Spleen (tissue), 11 donors: ENCODE measurements at regions not wholly inside any gene's neighbourhood (a gene's known extent, or its start where the extent isn't known, plus 50 kb on each side); places are given as distances from the start of the nearest gene placed in this dataset.
A peak's percentile ranks its signal among the peaks of the same experiment; 100 is the strongest.

Experiments
- DNase-seq: peaks from one replicate; pipeline ENCODE4 v3.0.0-alpha.2; 2020
- H3K27ac ChIP-seq, 8 donors: fragments of 200-600 bp; sonication (generic) in 7 of 8; 1 replicate in 4 of 8; 2 replicates in 4 of 8; pipeline versions ENCODE4 v1.5.0 to v1.8.0; 2016 to 2021; ENCODE audit warnings: inconsistent platforms in 4 of 8, mild to moderate bottlenecking in 4 of 8, moderate library complexity in 1 of 8
- H3K27me3 ChIP-seq, 7 donors: fragments of 200-600 bp; sonication (generic) in 6 of 7; replicated peaks in 1 of 7; 1 replicate in 4 of 7; 2 replicates in 3 of 7; pipeline versions ENCODE4 v1.5.0 to v1.8.0; 2016 to 2021; ENCODE audit warnings: inconsistent platforms in 3 of 7, mild to moderate bottlenecking in 1 of 7
- H3K36me3 ChIP-seq, 6 donors: fragments of 200-600 bp; sonication (generic) in 5 of 6; 1 replicate in 4 of 6; 2 replicates in 2 of 6; pipeline versions ENCODE4 v1.5.0 to v1.8.0; 2016 to 2021; ENCODE audit warnings: inconsistent platforms in 2 of 6
- H3K4me1 ChIP-seq, 6 donors: fragments of 200-600 bp; sonication (generic) in 5 of 6; 1 replicate in 3 of 6; 2 replicates in 3 of 6; pipeline versions ENCODE4 v1.5.0 to v1.8.0; 2016 to 2021; ENCODE audit warnings: inconsistent platforms in 3 of 6
- H3K4me3 ChIP-seq, 8 donors: fragments of 200-600 bp; sonication (generic) in 7 of 8; 1 replicate in 4 of 8; 2 replicates in 4 of 8; pipeline versions ENCODE4 v1.5.0 to v1.8.0; 2016 to 2021; ENCODE audit warnings: inconsistent platforms in 4 of 8, mild to moderate bottlenecking in 4 of 8, moderate library complexity in 2 of 8
- H3K9me3 ChIP-seq, 8 donors: fragments of 200-600 bp; sonication (generic) in 7 of 8; 1 replicate in 4 of 8; 2 replicates in 4 of 8; pipeline versions ENCODE4 v1.5.0 to v1.8.0; 2016 to 2021; ENCODE audit warnings: inconsistent platforms in 4 of 8
- CTCF ChIP-seq, 11 experiments: fragments of 200-600 bp in 7 of 11; fragments of 450-650 bp in 4 of 11; sonication (generic) in 4 of 11; IDR thresholded peaks in 8 of 11; conservative IDR thresholded peaks in 3 of 11; 1 replicate in 7 of 11; 2 replicates in 4 of 11; pipeline versions ENCODE4 v1.4.0 to v1.8.0; 2016 to 2021; ENCODE audit warnings: antibody characterized with exemption in 11 of 11, inconsistent platforms in 4 of 11, mild to moderate bottlenecking in 1 of 11
- POLR2A ChIP-seq, 3 donors: fragments of 450-650 bp; IDR thresholded peaks; one replicate each; pipeline ENCODE4 v1.5.1; 2017; ENCODE audit warnings: antibody characterized with exemption in 3 of 3, mild to moderate bottlenecking in 1 of 3
- POLR2AphosphoS5 ChIP-seq, 3 donors: sonication (generic); formaldehyde crosslinking; IDR thresholded peaks; one replicate each; pipeline ENCODE4 v1.5.1; 2017; ENCODE audit warnings: antibody characterized with exemption in 3 of 3
- WGBS, 5 donors: extraction: QIAGEN DNeasy Blood & Tissue Kit in 3 of 5; methylation state at CpG; one replicate each; pipeline versions ENCODE4 v1.1.5 to v1.1.7; 2013 to 2018; 5-methylcytosine and 5-hydroxymethylcytosine counted together
- intact Hi-C: fragments of 100-400 bp; cut with DNase I; formaldehyde crosslinking; loops from one replicate; pipeline ENCODE4 v1.15.0; 2023; ENCODE audit warnings: low total_unique reads
- donor health status: healthy with polysubstance abuse.
- donor health status: DM: no; HTN: no; CAD: no; lungs with moderate emphysema.
- donor health status: DM: no; HTN: no; CAD: no.
- donor health status: Bipolar disorder and iron deficiency.
- donor health status: healthy.
- donor health status: DM: no; HTN: no; CAD: no.
- donor health status: DM: yes; HTN: yes; CAD: no.

GRCh38 chr18:24801001-24801400 lies 340.6 kb downstream of the HRH4 start:
- Histone ChIP-seq H3K9me3 (no peaks in the 10 kb centered on the region), H3K4me1 (no peaks in the 10 kb centered on the region), H3K27ac (no peak overlapping the region), H3K4me3 (no peak overlapping the region), H3K36me3 (no peaks in the 10 kb centered on the region), H3K27me3 (peaks cover 0 to 6% (median 0%) of the 10 kb centered on the region in 7 donors)
- 32 to 87% (median 69%) methylated on average over 1 of the region's 1 CpG for WGBS, 5 donors
- TF ChIP-seq POLR2A (IDR thresholded peaks at IDR 0.05) = no peak
- TF ChIP-seq CTCF (IDR thresholded peaks at IDR 0.05 in 8 of 11, conservative IDR thresholded peaks at IDR 0.05 in 3 of 11) = no peak
- no peak for TF ChIP-seq POLR2AphosphoS5 (IDR thresholded peaks at IDR 0.05)
- no peak for DNase-seq
- intact Hi-C loops = no loop called here

- no peak overlapping the region for H3K27ac ChIP-seq
- TF ChIP-seq POLR2A (IDR thresholded peaks at IDR 0.05) (no peak), POLR2AphosphoS5 (IDR thresholded peaks at IDR 0.05) (no peak), CTCF (IDR thresholded peaks at IDR 0.05 in 8 of 11, conservative IDR thresholded peaks at IDR 0.05 in 3 of 11) (no peak)
- no peaks in the 10 kb centered on the region for H3K9me3 ChIP-seq
- H3K4me3 ChIP-seq = no peak overlapping the region
- DNase-seq = no peak
- peaks cover 0 to 5% (median 0%) of the 10 kb centered on the region in 6 donors for H3K4me1 ChIP-seq
- H3K27me3 ChIP-seq = peaks cover 0 to 6% (median 0%) of the 10 kb centered on the region in 7 donors
- intact Hi-C loops = no loop called here
- no peaks in the 10 kb centered on the region for H3K36me3 ChIP-seq
These were observed 342.0 kb downstream of the HRH4 start for GRCh38 chr18:24802456-24802855.

GRCh38 chr18:24805156-24805555 lies 344.7 kb downstream of the HRH4 start:
- Histone ChIP-seq H3K27me3 (no peaks in the 10 kb centered on the region), H3K9me3 (peaks cover 0 to 8% (median 0%) of the 10 kb centered on the region in 8 donors), H3K36me3 (no peaks in the 10 kb centered on the region), H3K27ac (no peak overlapping the region), H3K4me1 (peaks cover 0 to 5% (median 0%) of the 10 kb centered on the region in 6 donors), H3K4me3 (no peak overlapping the region)
- 93 to 97% (median 94%) methylated on average over 5 of the region's 5 CpGs for WGBS, 5 donors
- DNase-seq = no peak
- TF ChIP-seq CTCF (IDR thresholded peaks at IDR 0.05 in 8 of 11, conservative IDR thresholded peaks at IDR 0.05 in 3 of 11) = no peak
- TF ChIP-seq POLR2A (IDR thresholded peaks at IDR 0.05) = no peak
- TF ChIP-seq POLR2AphosphoS5 (IDR thresholded peaks at IDR 0.05) = no peak
- intact Hi-C loops = no loop called here

- Histone ChIP-seq H3K9me3 (peaks cover 0 to 8% (median 0%) of the 10 kb centered on the region in 8 donors), H3K27ac (peak overlapping the region in 1 of 8 donors; percentile 28), H3K36me3 (no peaks in the 10 kb centered on the region), H3K27me3 (no peaks in the 10 kb centered on the region), H3K4me1 (peaks cover 0 to 5% (median 0%) of the 10 kb centered on the region in 6 donors), H3K4me3 (no peak overlapping the region)
- intact Hi-C loops = no loop called here
- TF ChIP-seq POLR2AphosphoS5 (IDR thresholded peaks at IDR 0.05) (no peak), CTCF (IDR thresholded peaks at IDR 0.05 in 8 of 11, conservative IDR thresholded peaks at IDR 0.05 in 3 of 11) (no peak)
- no peak for DNase-seq
- 81 to 89% (median 84%) methylated on average over 7 of the region's 7 CpGs for WGBS, 5 donors
These were observed 348.9 kb downstream of the HRH4 start for GRCh38 chr18:24809173-24809950.
